Chondrocyte (in vitro differentiated cells): ENCODE measurements at regions not wholly inside any gene's neighbourhood (a gene's known extent, or its start where the extent isn't known, plus 50 kb on each side); places are given as distances from the start of the nearest gene placed in this dataset.
"Not testable (repeated sequence)": the region's sequence is repeated elsewhere in the genome, so short reads cannot be mapped to it uniquely, and the experiment has no call there.

Experiments used
- DNase-seq: peaks from one replicate; pipeline ENCODE4 v3.0.0; 2021; ENCODE audit warnings: mixed read lengths, low spot score
- H3K27ac Mint-ChIP-seq: one replicate; pipeline ENCODE4 v1.8.0; 2021; ENCODE audit warnings: mild to moderate bottlenecking, moderate library complexity, mixed read lengths; ENCODE audit not compliant: unreplicated experiment
- H3K27me3 Mint-ChIP-seq: 2 replicates; pipeline ENCODE4 v1.8.0; 2021; ENCODE audit warnings: low read depth, mixed read lengths
- H3K36me3 Mint-ChIP-seq: 2 replicates; pipeline ENCODE4 v1.8.0; 2021; ENCODE audit warnings: low read depth, mixed read lengths
- H3K4me1 Mint-ChIP-seq: 2 replicates; pipeline ENCODE4 v1.8.0; 2021; ENCODE audit warnings: low read depth, mild to moderate bottlenecking, mixed read lengths
- H3K4me3 Mint-ChIP-seq: one replicate; pipeline ENCODE4 v1.8.0; 2021; ENCODE audit warnings: mild to moderate bottlenecking, moderate library complexity, mixed read lengths; ENCODE audit not compliant: unreplicated experiment
- H3K9me3 Mint-ChIP-seq: 2 replicates; pipeline ENCODE4 v1.8.0; 2021; ENCODE audit warnings: low read depth, mixed read lengths
- TF ChIP-seq, protein P1 (sequence below): fragments of 200-600 bp; sonication (generic); IDR thresholded peaks from 2 replicates; pipeline ENCODE4 v1.5.0; 2021; ENCODE audit warnings: antibody characterized with exemption, mild to moderate bottlenecking, moderate library complexity

- DNase-seq, result no peak
- no peak overlapping the region for H3K27ac Mint-ChIP-seq
- no peaks in the 10 kb centered on the region for H3K4me1 Mint-ChIP-seq
- peaks cover 9% of the 10 kb centered on the region for H3K9me3 Mint-ChIP-seq
- H3K4me3 Mint-ChIP-seq, result no peak overlapping the region
- TF ChIP-seq, protein P1, sequence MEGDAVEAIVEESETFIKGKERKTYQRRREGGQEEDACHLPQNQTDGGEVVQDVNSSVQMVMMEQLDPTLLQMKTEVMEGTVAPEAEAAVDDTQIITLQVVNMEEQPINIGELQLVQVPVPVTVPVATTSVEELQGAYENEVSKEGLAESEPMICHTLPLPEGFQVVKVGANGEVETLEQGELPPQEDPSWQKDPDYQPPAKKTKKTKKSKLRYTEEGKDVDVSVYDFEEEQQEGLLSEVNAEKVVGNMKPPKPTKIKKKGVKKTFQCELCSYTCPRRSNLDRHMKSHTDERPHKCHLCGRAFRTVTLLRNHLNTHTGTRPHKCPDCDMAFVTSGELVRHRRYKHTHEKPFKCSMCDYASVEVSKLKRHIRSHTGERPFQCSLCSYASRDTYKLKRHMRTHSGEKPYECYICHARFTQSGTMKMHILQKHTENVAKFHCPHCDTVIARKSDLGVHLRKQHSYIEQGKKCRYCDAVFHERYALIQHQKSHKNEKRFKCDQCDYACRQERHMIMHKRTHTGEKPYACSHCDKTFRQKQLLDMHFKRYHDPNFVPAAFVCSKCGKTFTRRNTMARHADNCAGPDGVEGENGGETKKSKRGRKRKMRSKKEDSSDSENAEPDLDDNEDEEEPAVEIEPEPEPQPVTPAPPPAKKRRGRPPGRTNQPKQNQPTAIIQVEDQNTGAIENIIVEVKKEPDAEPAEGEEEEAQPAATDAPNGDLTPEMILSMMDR, result no peak
- no peaks in the 10 kb centered on the region for H3K27me3 Mint-ChIP-seq
- H3K36me3 Mint-ChIP-seq, result no peaks in the 10 kb centered on the region
Measured at GRCh38 chr14:25303934-25304333, 254.0 kb upstream of the STXBP6 start.

GRCh38 chr14:25298238-25298637, 248.3 kb upstream of the STXBP6 start:
- TF ChIP-seq, protein P1, result no peak
- H3K36me3 Mint-ChIP-seq, result no peaks in the 10 kb centered on the region
- peaks cover 3% of the 10 kb centered on the region for H3K9me3 Mint-ChIP-seq
- H3K27me3 Mint-ChIP-seq, result no peaks in the 10 kb centered on the region
- no peaks in the 10 kb centered on the region for H3K4me1 Mint-ChIP-seq
- H3K27ac Mint-ChIP-seq, result no peak overlapping the region
- DNase-seq, result no peak
- no peak overlapping the region for H3K4me3 Mint-ChIP-seq

GRCh38 chr14:25290154-25290553, 240.2 kb upstream of the STXBP6 start:
- H3K27ac Mint-ChIP-seq, H3K4me3 Mint-ChIP-seq, H3K4me1 Mint-ChIP-seq, DNase-seq, H3K36me3 Mint-ChIP-seq, H3K27me3 Mint-ChIP-seq: not testable (repeated sequence)
- peaks cover 18% of the 10 kb centered on the region for H3K9me3 Mint-ChIP-seq

GRCh38 chr14:25274529-25274928, 224.6 kb upstream of the STXBP6 start:
- Mint-ChIP-seq H3K9me3 (peaks cover 6% of the 10 kb centered on the region), H3K36me3 (no peaks in the 10 kb centered on the region), H3K27ac (no peak overlapping the region), H3K27me3 (no peaks in the 10 kb centered on the region), H3K4me1 (no peaks in the 10 kb centered on the region), H3K4me3 (no peak overlapping the region)
- TF ChIP-seq, protein P1, result no peak
- DNase-seq, result no peak

- no peak for DNase-seq
- no peaks in the 10 kb centered on the region for H3K4me1 Mint-ChIP-seq
- H3K4me3 Mint-ChIP-seq, result no peak overlapping the region
- TF ChIP-seq, protein P1, result no peak
- H3K36me3 Mint-ChIP-seq, result no peaks in the 10 kb centered on the region
- H3K27me3 Mint-ChIP-seq, result no peaks in the 10 kb centered on the region
- H3K9me3 Mint-ChIP-seq, result peaks cover 34% of the 10 kb centered on the region
- no peak overlapping the region for H3K27ac Mint-ChIP-seq
Measured at GRCh38 chr14:25267186-25267585, 217.2 kb upstream of the STXBP6 start.

GRCh38 chr14:25259470-25259869, 209.5 kb upstream of the STXBP6 start:
- Mint-ChIP-seq H3K27ac (no peak overlapping the region), H3K4me1 (no peaks in the 10 kb centered on the region), H3K27me3 (no peaks in the 10 kb centered on the region), H3K4me3 (no peak overlapping the region), H3K36me3 (no peaks in the 10 kb centered on the region), H3K9me3 (peaks cover 7% of the 10 kb centered on the region)
- TF ChIP-seq, protein P1, result no peak
- no peak for DNase-seq
